ENCODE measurements at regions not wholly inside any gene's neighbourhood (a gene's known extent, or its start where the extent isn't known, plus 50 kb on each side); places are given as distances from the start of the nearest gene placed in this dataset.

- H3K9me3 Mint-ChIP-seq = no peaks in the 10 kb centered on the region
- TF ChIP-seq CTCF (IDR thresholded peaks at IDR 0.05) = no peak
- intact Hi-C loops (cut with micrococcal nuclease) = no loop called here
- H3K27ac Mint-ChIP-seq = no peak overlapping the region
- ATAC-seq (ENCODE audit: low read depth) = no peak
- H3K4me3 Mint-ChIP-seq = no peak overlapping the region
- CTCF ChIA-PET = interaction anchor here (0.7 kb wide), 1 partner anchor 36 kb away, joined by 3 read pairs; no protein-coding TSS in a partner anchor
- POLR2A ChIA-PET = no interaction called here
- no peaks in the 10 kb centered on the region for H3K4me1 Mint-ChIP-seq
- no peaks in the 10 kb centered on the region for H3K27me3 Mint-ChIP-seq
- DNase-seq = no peak
- H3K36me3 Mint-ChIP-seq (ENCODE audit: low read depth) = no peaks in the 10 kb centered on the region
These were observed 256.3 kb upstream of the MINDY3 start for GRCh38 chr10:16116404-16117304.

- Mint-ChIP-seq H3K4me1 (no peaks in the 10 kb centered on the region), H3K9me3 (no peaks in the 10 kb centered on the region), H3K27me3 (no peaks in the 10 kb centered on the region), H3K27ac (no peak overlapping the region), H3K4me3 (no peak overlapping the region), H3K36me3 (ENCODE audit: low read depth) (no peaks in the 10 kb centered on the region)
- DNase-seq (no peak), ATAC-seq (ENCODE audit: low read depth) (no peak)
- intact Hi-C loops (cut with micrococcal nuclease) = no loop called here
- POLR2A ChIA-PET = no interaction called here
- CTCF ChIA-PET = interaction anchor here (0.7 kb wide), 1 partner anchor 36 kb away, joined by 3 read pairs; no protein-coding TSS in a partner anchor
- TF ChIP-seq CTCF (IDR thresholded peaks at IDR 0.05) = no peak
These were observed 257.0 kb upstream of the MINDY3 start for GRCh38 chr10:16117305-16117695.

GRCh38 chr10:16119445-16119844, 259.1 kb upstream of the MINDY3 start:
- CTCF ChIA-PET = no interaction called here
- no peaks in the 10 kb centered on the region for H3K4me1 Mint-ChIP-seq

GRCh38 chr10:16120563-16120962, 260.3 kb upstream of the MINDY3 start:
- Mint-ChIP-seq H3K27ac (no peak overlapping the region), H3K9me3 (no peaks in the 10 kb centered on the region), H3K36me3 (ENCODE audit: low read depth) (no peaks in the 10 kb centered on the region), H3K4me1 (no peaks in the 10 kb centered on the region), H3K4me3 (no peak overlapping the region), H3K27me3 (no peaks in the 10 kb centered on the region)
- ATAC-seq (ENCODE audit: low read depth) (no peak), DNase-seq (no peak)
- intact Hi-C loops (cut with micrococcal nuclease) = no loop called here
- POLR2A ChIA-PET = no interaction called here
- no peak for TF ChIP-seq CTCF (IDR thresholded peaks at IDR 0.05)
- CTCF ChIA-PET = no interaction called here

More at GRCh38 chr10:16119445-16119844, 259.1 kb upstream of the MINDY3 start:
- Mint-ChIP-seq H3K27ac (no peak overlapping the region), H3K36me3 (ENCODE audit: low read depth) (no peaks in the 10 kb centered on the region), H3K9me3 (no peaks in the 10 kb centered on the region), H3K27me3 (no peaks in the 10 kb centered on the region), H3K4me3 (no peak overlapping the region)
- intact Hi-C loops (cut with micrococcal nuclease) = no loop called here
- no peak for TF ChIP-seq CTCF (IDR thresholded peaks at IDR 0.05)
- DNase-seq (no peak), ATAC-seq (ENCODE audit: low read depth) (no peak)
- POLR2A ChIA-PET = no interaction called here

- Mint-ChIP-seq H3K4me3 (no peak overlapping the region), H3K27ac (no peak overlapping the region), H3K9me3 (no peaks in the 10 kb centered on the region), H3K36me3 (ENCODE audit: low read depth) (no peaks in the 10 kb centered on the region), H3K4me1 (no peaks in the 10 kb centered on the region), H3K27me3 (no peaks in the 10 kb centered on the region)
- ChIA-PET POLR2A (no interaction called here), CTCF (no interaction called here)
- no peak for ATAC-seq (ENCODE audit: low read depth)
- no peak for DNase-seq
- intact Hi-C loops (cut with micrococcal nuclease) = no loop called here
- TF ChIP-seq CTCF (IDR thresholded peaks at IDR 0.05) = no peak
These were observed 281.2 kb upstream of the MINDY3 start for GRCh38 chr10:16141499-16141898.

Measured in activated B cell treated with CpG ODN at 0.5 μM for 24 hours (primary cell).